PC-3 (cell line): ENCODE measurements at regions not wholly inside any gene's neighbourhood (a gene's known extent, or its start where the extent isn't known, plus 50 kb on each side); places are given as distances from the start of the nearest gene placed in this dataset.

Experiments used
- ATAC-seq: fragments of 200-7000 bp; cut with Tn5 transposase; 2 replicates; pipeline ENCODE4 v1.9.1; 2020; ENCODE audit warnings: mild to moderate bottlenecking, moderate library complexity
- BruUV-seq: library from RNA; stranded (reverse); fragments of 400-500 nt; replicated peaks from 2 replicates; lab custom pipeline; 2021; lab: Mats Ljungman, UMichigan
- CTCF ChIA-PET: fragments of 300-600 bp; sonication (Branson Sonifier 250); formaldehyde crosslinking; loops from one replicate; lab custom pipeline; 2022; ENCODE audit warnings: antibody characterized with exemption; lab: Charles Lee
- POLR2A ChIA-PET: fragments of 300-600 bp; sonication (Branson Sonifier 250); formaldehyde crosslinking; loops from one replicate; lab custom pipeline; 2022; ENCODE audit warnings: antibody characterized with exemption; ENCODE audit not compliant: unreplicated experiment; lab: Charles Lee
- DNase-seq: peaks from one replicate; pipeline ENCODE4 v3.0.0-alpha.2; 2015
- H2AFZ ChIP-seq: fragments of 300-600 bp; sonication (generic); 2 replicates; pipeline ENCODE4 v1.6.0; 2016; ENCODE audit warnings: antibody characterized with exemption, low read length
- H3F3A ChIP-seq: fragments of 300-600 bp; sonication (generic); one replicate; pipeline ENCODE4 v1.6.0; 2017; ENCODE audit warnings: antibody characterized with exemption, low read length, control low read depth, mild to moderate bottlenecking; ENCODE audit not compliant: unreplicated experiment
- H3K27ac ChIP-seq: fragments of 300-600 bp; sonication (generic); 2 replicates; pipeline ENCODE4 v1.5.1; 2016; ENCODE audit warnings: mild to moderate bottlenecking, low read length
- H3K27me3 ChIP-seq: fragments of 300-600 bp; sonication (generic); 2 replicates; pipeline ENCODE4 v1.6.1; 2016; ENCODE audit warnings: low read length, mixed read lengths
- H3K36me3 ChIP-seq: fragments of 300-600 bp; sonication (generic); 2 replicates; pipeline ENCODE4 v1.6.1; 2016; ENCODE audit warnings: low read depth, mixed run types, low read length, mixed read lengths
- H3K4me1 ChIP-seq: fragments of 300-600 bp; sonication (generic); 2 replicates; pipeline ENCODE4 v1.5.1; 2016; ENCODE audit warnings: low read length; ENCODE audit not compliant: insufficient read depth
- H3K4me2 ChIP-seq: fragments of 300-600 bp; sonication (generic); 2 replicates; pipeline ENCODE4 v1.6.0; 2016; ENCODE audit warnings: low read length
- H3K4me3 ChIP-seq: fragments of 300-600 bp; sonication (generic); 2 replicates; pipeline ENCODE4 v1.5.1; 2016; ENCODE audit warnings: mild to moderate bottlenecking, low read length, mixed read lengths
- H3K79me2 ChIP-seq: fragments of 300-600 bp; sonication (generic); 2 replicates; pipeline ENCODE4 v1.6.1; 2017; ENCODE audit warnings: low read length, mixed read lengths
- H3K9ac ChIP-seq: fragments of 300-600 bp; sonication (generic); 2 replicates; pipeline ENCODE4 v1.6.0; 2016; ENCODE audit warnings: mild to moderate bottlenecking, low read length
- H3K9me2 ChIP-seq: fragments of 300-600 bp; sonication (generic); replicated peaks from 2 replicates; pipeline ENCODE4 v1.6.1; 2016; ENCODE audit warnings: mixed run types, low read length, mixed read lengths
- H3K9me3 ChIP-seq: fragments of 300-600 bp; sonication (generic); 2 replicates; pipeline ENCODE4 v1.6.1; 2016; ENCODE audit warnings: low read length, mixed read lengths
- H4K20me1 ChIP-seq: fragments of 300-600 bp; sonication (generic); 2 replicates; pipeline ENCODE4 v1.6.1; 2016; ENCODE audit warnings: low read length, mixed read lengths
- EZH2 ChIP-seq: fragments of 300-600 bp; sonication (generic); IDR thresholded peaks from one replicate; pipeline ENCODE4 v1.6.1; 2017; ENCODE audit warnings: antibody characterized with exemption, mild to moderate bottlenecking, low read length; ENCODE audit not compliant: unreplicated experiment
- EZH2phosphoT487 ChIP-seq: fragments of 300-600 bp; sonication (generic); IDR thresholded peaks from 2 replicates; pipeline ENCODE4 v1.6.1; 2018; ENCODE audit warnings: mild to moderate bottlenecking, antibody characterized with exemption, low read length, borderline replicate concordance
- intact Hi-C: fragments of 100-400 bp; cut with micrococcal nuclease; formaldehyde crosslinking; loops from 2 replicates; pipeline ENCODE4 v1.9.0; 2023
- TF ChIP-seq, protein P1 (sequence below): fragments of 300-600 bp; sonication (generic); conservative IDR thresholded peaks from 2 replicates; pipeline ENCODE4 v1.5.1; 2017; ENCODE audit warnings: antibody characterized with exemption, low read depth, mild to moderate bottlenecking, low read length

DNA sequence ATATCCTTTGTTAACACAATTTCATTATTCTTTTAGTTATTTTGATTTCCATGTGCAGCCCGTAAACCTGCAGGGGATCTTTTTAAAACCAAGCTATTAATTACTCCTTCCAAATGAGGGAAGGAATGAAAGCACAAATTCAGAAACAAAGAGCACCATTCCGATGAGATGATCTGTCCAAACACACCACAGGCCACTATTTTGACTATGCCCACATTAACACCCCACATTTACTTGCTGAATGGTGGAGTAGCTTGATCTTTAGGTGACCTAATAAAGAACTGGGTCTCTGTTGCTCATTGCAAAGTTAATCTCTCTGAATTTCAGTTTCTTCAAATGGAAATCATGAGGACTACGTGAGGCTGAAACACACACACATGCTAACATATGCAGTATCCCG is 218.0 kb downstream of the IRS1 start:
- no peaks in the 10 kb centered on the region for H3F3A ChIP-seq
- H3K4me2 ChIP-seq, result no peak overlapping the region
- H4K20me1 ChIP-seq, result no peaks in the 10 kb centered on the region
- no peak overlapping the region for H2AFZ ChIP-seq
- no peak overlapping the region for H3K9ac ChIP-seq
- CTCF ChIA-PET, result no interaction called here
- no peaks in the 10 kb centered on the region for H3K36me3 ChIP-seq
- intact Hi-C loops, result loop anchor here (5.0 to 10.0 kb wide), 2 partner anchors 157 to 464 kb away; no protein-coding TSS in a partner anchor
- no peak overlapping the region for H3K27ac ChIP-seq
- no TSS peak for BruUV-seq
- H3K4me3 ChIP-seq, result no peak overlapping the region
- 0 out of 2 replicates have a peak, but pooled peaks cover 4% of the 10 kb centered on the region for H3K9me3 ChIP-seq
- ATAC-seq, result no peak
- H3K9me2 ChIP-seq, result no peaks in the 10 kb centered on the region
- DNase-seq, result no peak
- peaks cover 25% of the 10 kb centered on the region for H3K4me1 ChIP-seq
- H3K27me3 ChIP-seq, result no peaks in the 10 kb centered on the region
- POLR2A ChIA-PET, result no interaction called here
- TF ChIP-seq, protein P1, sequence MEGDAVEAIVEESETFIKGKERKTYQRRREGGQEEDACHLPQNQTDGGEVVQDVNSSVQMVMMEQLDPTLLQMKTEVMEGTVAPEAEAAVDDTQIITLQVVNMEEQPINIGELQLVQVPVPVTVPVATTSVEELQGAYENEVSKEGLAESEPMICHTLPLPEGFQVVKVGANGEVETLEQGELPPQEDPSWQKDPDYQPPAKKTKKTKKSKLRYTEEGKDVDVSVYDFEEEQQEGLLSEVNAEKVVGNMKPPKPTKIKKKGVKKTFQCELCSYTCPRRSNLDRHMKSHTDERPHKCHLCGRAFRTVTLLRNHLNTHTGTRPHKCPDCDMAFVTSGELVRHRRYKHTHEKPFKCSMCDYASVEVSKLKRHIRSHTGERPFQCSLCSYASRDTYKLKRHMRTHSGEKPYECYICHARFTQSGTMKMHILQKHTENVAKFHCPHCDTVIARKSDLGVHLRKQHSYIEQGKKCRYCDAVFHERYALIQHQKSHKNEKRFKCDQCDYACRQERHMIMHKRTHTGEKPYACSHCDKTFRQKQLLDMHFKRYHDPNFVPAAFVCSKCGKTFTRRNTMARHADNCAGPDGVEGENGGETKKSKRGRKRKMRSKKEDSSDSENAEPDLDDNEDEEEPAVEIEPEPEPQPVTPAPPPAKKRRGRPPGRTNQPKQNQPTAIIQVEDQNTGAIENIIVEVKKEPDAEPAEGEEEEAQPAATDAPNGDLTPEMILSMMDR, result no peak
- no peak for TF ChIP-seq EZH2
- H3K79me2 ChIP-seq, result no peaks in the 10 kb centered on the region

DNA sequence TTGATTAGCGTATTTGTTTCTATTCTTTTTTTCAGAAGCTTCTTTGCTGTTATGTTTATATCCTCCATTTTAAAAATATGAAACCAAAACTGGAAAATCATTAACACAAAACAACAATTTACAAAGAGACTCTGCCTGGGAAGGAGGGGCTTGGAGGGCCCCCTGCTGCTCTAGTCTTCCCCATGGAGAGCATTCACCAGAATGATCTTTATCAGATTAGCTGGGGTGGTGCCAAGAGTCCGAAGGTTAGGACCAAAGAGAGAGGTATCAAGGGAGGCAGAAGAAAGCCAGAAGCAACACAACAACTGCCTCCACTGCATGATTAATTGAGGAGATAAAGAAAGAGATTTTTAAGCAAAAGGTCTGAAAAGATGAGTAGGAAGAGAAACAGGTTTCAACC is 218.6 kb downstream of the IRS1 start:
- ATAC-seq (no peak), DNase-seq (no peak)
- no peak for TF ChIP-seq EZH2phosphoT487
- TF ChIP-seq, protein P1, result no peak
- no peak for TF ChIP-seq EZH2
- no TSS peak for BruUV-seq
- H3K79me2 ChIP-seq, result no peaks in the 10 kb centered on the region
- peaks cover 25% of the 10 kb centered on the region for H3K4me1 ChIP-seq
- H3K27me3 ChIP-seq, result no peaks in the 10 kb centered on the region
- no peak overlapping the region for H2AFZ ChIP-seq
- H3K9me3 ChIP-seq, result 0 out of 2 replicates have a peak, but pooled peaks cover 4% of the 10 kb centered on the region
- H3K4me2 ChIP-seq, result no peak overlapping the region
- no peaks in the 10 kb centered on the region for H3K36me3 ChIP-seq
- intact Hi-C loops, result loop anchor here (5.0 to 10.0 kb wide), 2 partner anchors 156 to 464 kb away; no protein-coding TSS in a partner anchor
- POLR2A ChIA-PET, result no interaction called here
- CTCF ChIA-PET, result no interaction called here
- no peaks in the 10 kb centered on the region for H4K20me1 ChIP-seq
- H3F3A ChIP-seq, result no peaks in the 10 kb centered on the region
- no peak overlapping the region for H3K4me3 ChIP-seq
- no peaks in the 10 kb centered on the region for H3K9me2 ChIP-seq
- no peak overlapping the region for H3K27ac ChIP-seq
- H3K9ac ChIP-seq, result no peak overlapping the region

DNA sequence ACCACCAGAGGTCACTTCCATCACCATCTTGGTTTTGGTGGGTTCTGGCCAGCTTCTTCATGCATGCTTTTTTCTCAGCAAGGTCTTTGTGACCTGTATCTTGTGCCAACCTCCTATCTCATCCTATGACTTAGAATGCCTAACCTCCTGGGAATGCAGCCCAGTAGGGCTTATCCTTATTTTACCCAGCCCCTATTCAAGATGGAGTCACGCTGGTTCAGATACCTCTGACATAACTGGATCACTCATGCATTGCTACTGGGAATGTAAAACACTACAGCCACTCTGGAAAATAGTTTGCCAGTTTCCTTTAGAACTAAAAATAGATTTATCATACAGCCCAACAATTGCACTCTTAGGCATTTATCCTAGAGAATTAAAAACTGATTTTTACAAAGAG is 219.2 kb downstream of the IRS1 start:
- Histone ChIP-seq H3K27ac (no peak overlapping the region), H3K4me2 (no peak overlapping the region), H3K4me3 (no peak overlapping the region), H3K9ac (no peak overlapping the region), H3K4me1 (peaks cover 25% of the 10 kb centered on the region), H4K20me1 (no peaks in the 10 kb centered on the region), H3K36me3 (no peaks in the 10 kb centered on the region), H3K79me2 (no peaks in the 10 kb centered on the region), H3F3A (no peaks in the 10 kb centered on the region), H3K9me2 (no peaks in the 10 kb centered on the region), H2AFZ (no peak overlapping the region), H3K9me3 (0 out of 2 replicates have a peak, but pooled peaks cover 4% of the 10 kb centered on the region), H3K27me3 (no peaks in the 10 kb centered on the region)
- no TSS peak for BruUV-seq
- ChIA-PET CTCF (no interaction called here), POLR2A (no interaction called here)
- intact Hi-C loops, result loop anchor here (5.0 to 10.0 kb wide), 2 partner anchors 156 to 463 kb away; no protein-coding TSS in a partner anchor
- no peak for ATAC-seq
- peak; percentile 10 for DNase-seq
- TF ChIP-seq, protein P1, result no peak
- TF ChIP-seq EZH2, result no peak
- TF ChIP-seq EZH2phosphoT487, result no peak
